ENCODE measurements at regions not wholly inside any gene's neighbourhood (a gene's known extent, or its start where the extent isn't known, plus 50 kb on each side); places are given as distances from the start of the nearest gene placed in this dataset.
"Not testable (repeated sequence)": the region's sequence is repeated elsewhere in the genome, so short reads cannot be mapped to it uniquely, and the experiment has no call there.

- H3K9me3 ChIP-seq = no peaks in the 10 kb centered on the region
- H3K4me3 ChIP-seq = no peak overlapping the region
- DNase-seq (ENCODE audit: low spot score in 2 of 2) = no peak
- H3K4me1 ChIP-seq = no peaks in the 10 kb centered on the region
- intact Hi-C loops (cut with DNase I) = no loop called here
- H3K27ac ChIP-seq = no peak overlapping the region
- no peaks in the 10 kb centered on the region for H3K27me3 ChIP-seq
- no peaks in the 10 kb centered on the region for H3K36me3 ChIP-seq
- TF ChIP-seq, protein P1, sequence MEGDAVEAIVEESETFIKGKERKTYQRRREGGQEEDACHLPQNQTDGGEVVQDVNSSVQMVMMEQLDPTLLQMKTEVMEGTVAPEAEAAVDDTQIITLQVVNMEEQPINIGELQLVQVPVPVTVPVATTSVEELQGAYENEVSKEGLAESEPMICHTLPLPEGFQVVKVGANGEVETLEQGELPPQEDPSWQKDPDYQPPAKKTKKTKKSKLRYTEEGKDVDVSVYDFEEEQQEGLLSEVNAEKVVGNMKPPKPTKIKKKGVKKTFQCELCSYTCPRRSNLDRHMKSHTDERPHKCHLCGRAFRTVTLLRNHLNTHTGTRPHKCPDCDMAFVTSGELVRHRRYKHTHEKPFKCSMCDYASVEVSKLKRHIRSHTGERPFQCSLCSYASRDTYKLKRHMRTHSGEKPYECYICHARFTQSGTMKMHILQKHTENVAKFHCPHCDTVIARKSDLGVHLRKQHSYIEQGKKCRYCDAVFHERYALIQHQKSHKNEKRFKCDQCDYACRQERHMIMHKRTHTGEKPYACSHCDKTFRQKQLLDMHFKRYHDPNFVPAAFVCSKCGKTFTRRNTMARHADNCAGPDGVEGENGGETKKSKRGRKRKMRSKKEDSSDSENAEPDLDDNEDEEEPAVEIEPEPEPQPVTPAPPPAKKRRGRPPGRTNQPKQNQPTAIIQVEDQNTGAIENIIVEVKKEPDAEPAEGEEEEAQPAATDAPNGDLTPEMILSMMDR (IDR thresholded peaks at IDR 0.05) = no peak
Measured at GRCh38 chr3:21229426-21230135, 521.4 kb downstream of the ZNF385D start.

GRCh38 chr3:21226086-21226485 lies 524.9 kb downstream of the ZNF385D start:
- no peak for DNase-seq (ENCODE audit: low spot score in 2 of 2)
- TF ChIP-seq, protein P1 (IDR thresholded peaks at IDR 0.05) = no peak
- Histone ChIP-seq H3K27me3 (no peaks in the 10 kb centered on the region), H3K27ac (no peak overlapping the region), H3K9me3 (no peaks in the 10 kb centered on the region), H3K4me3 (no peak overlapping the region), H3K4me1 (no peaks in the 10 kb centered on the region), H3K36me3 (no peaks in the 10 kb centered on the region)
- intact Hi-C loops (cut with DNase I) = no loop called here

GRCh38 chr3:21220944-21221343 lies 530.1 kb downstream of the ZNF385D start:
- no peak for DNase-seq (ENCODE audit: low spot score in 2 of 2)
- no peaks in the 10 kb centered on the region for H3K36me3 ChIP-seq
- intact Hi-C loops (cut with DNase I) = no loop called here

GRCh38 chr3:21216598-21216997 lies 534.4 kb downstream of the ZNF385D start:
- TF ChIP-seq, protein P1 (IDR thresholded peaks at IDR 0.05) = no peak
- Histone ChIP-seq H3K9me3 (peaks cover 0 to 32% of the 10 kb centered on the region in 2 donors), H3K27ac (no peak overlapping the region), H3K4me1 (no peaks in the 10 kb centered on the region), H3K4me3 (no peak overlapping the region), H3K27me3 (no peaks in the 10 kb centered on the region), H3K36me3 (no peaks in the 10 kb centered on the region)
- intact Hi-C loops (cut with DNase I) = no loop called here
- no peak for DNase-seq (ENCODE audit: low spot score in 2 of 2)

More at GRCh38 chr3:21220944-21221343, 530.1 kb downstream of the ZNF385D start:
- no peaks in the 10 kb centered on the region for H3K27me3 ChIP-seq
- TF ChIP-seq, protein P1 (IDR thresholded peaks at IDR 0.05) = no peak
- no peak overlapping the region for H3K4me3 ChIP-seq
- H3K27ac ChIP-seq = no peak overlapping the region
- H3K4me1 ChIP-seq = no peaks in the 10 kb centered on the region
- peaks cover 0 to 10% of the 10 kb centered on the region in 2 donors for H3K9me3 ChIP-seq

DNA sequence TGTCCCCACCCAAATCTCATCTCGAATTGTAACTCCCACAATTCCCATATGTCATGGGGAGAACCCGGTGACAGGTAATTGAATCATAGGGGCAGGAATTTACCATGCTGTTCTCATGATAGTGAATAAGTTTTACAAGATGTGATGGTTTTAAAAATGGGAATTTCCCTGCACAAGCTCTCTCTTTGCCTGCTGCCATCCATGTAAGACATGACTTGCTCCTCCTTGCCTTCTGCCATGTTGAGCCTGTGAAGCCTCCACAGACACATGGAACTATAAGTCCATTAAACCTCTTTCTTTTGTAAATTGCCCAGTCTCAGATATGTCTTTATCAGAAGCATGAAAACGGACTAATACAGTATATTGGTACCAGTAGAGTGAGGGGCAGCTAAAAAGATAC lies 546.9 kb downstream of the ZNF385D start:
- DNase-seq (ENCODE audit: low spot score in 2 of 2); intact Hi-C loops (cut with DNase I); H3K27ac ChIP-seq; H3K4me3 ChIP-seq; H3K36me3 ChIP-seq; H3K27me3 ChIP-seq; H3K4me1 ChIP-seq: not testable (repeated sequence)
- H3K9me3 ChIP-seq = peaks cover 0 to 13% of the 10 kb centered on the region in 2 donors

- no peaks in the 10 kb centered on the region for H3K27me3 ChIP-seq
- no peaks in the 10 kb centered on the region for H3K36me3 ChIP-seq
- no peaks in the 10 kb centered on the region for H3K4me1 ChIP-seq
- H3K9me3 ChIP-seq = no peaks in the 10 kb centered on the region
- DNase-seq (ENCODE audit: low spot score in 2 of 2) = no peak
- H3K4me3 ChIP-seq = no peak overlapping the region
- intact Hi-C loops (cut with DNase I) = no loop called here
- no peak overlapping the region for H3K27ac ChIP-seq
- TF ChIP-seq, protein P1 (IDR thresholded peaks at IDR 0.05) = no peak
Measured at GRCh38 chr3:21195203-21195602, 555.8 kb downstream of the ZNF385D start.

GRCh38 chr3:21194036-21194435 lies 557.0 kb downstream of the ZNF385D start:
- H3K9me3 ChIP-seq; DNase-seq (ENCODE audit: low spot score in 2 of 2); H3K4me1 ChIP-seq; intact Hi-C loops (cut with DNase I); H3K27ac ChIP-seq; H3K27me3 ChIP-seq; H3K4me3 ChIP-seq; H3K36me3 ChIP-seq: not testable (repeated sequence)

Measured in ascending aorta (tissue), 2 donors.